GM12864 (cell line): ENCODE measurements at regions not wholly inside any gene's neighbourhood (a gene's known extent, or its start where the extent isn't known, plus 50 kb on each side); places are given as distances from the start of the nearest gene placed in this dataset.

Source experiments
- DNase-seq: peaks from one replicate; pipeline ENCODE4 v3.0.0-alpha.2; 2011; ENCODE audit warnings: low read depth
- H3K4me3 ChIP-seq: 2 replicates; pipeline ENCODE4 v1.5.1; 2011; ENCODE audit warnings: mild to moderate bottlenecking, low read depth, low read length, control low read depth
- TF ChIP-seq, protein P1 (sequence below): IDR thresholded peaks from 2 replicates; pipeline ENCODE4 v1.5.1; 2011; ENCODE audit warnings: low read depth, mild to moderate bottlenecking, moderate library complexity, low read length, control low read depth, inconsistent platforms; ENCODE audit errors: missing control alignments

DNA sequence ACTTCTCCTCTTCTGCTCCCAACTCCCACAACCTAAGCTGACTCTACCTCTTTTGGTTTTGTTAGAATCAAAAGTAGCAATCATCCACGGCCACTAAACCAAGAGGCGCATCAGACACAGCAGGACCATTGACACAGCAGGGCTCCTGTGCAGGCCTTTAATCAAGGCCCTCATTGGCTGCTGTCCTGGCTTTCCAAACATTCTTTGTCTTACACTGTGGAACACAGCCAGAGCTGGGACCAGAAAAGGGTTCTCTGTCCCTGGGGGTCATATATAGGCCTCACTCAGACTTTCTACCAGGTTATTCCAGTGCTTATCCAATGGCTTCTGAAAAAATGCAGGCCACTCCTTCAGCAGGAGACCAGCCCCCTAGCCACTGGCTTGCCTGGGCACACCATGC lies 212.7 kb upstream of the NTM start:
- no peak overlapping the region for H3K4me3 ChIP-seq
- DNase-seq, result no peak
- TF ChIP-seq, protein P1, sequence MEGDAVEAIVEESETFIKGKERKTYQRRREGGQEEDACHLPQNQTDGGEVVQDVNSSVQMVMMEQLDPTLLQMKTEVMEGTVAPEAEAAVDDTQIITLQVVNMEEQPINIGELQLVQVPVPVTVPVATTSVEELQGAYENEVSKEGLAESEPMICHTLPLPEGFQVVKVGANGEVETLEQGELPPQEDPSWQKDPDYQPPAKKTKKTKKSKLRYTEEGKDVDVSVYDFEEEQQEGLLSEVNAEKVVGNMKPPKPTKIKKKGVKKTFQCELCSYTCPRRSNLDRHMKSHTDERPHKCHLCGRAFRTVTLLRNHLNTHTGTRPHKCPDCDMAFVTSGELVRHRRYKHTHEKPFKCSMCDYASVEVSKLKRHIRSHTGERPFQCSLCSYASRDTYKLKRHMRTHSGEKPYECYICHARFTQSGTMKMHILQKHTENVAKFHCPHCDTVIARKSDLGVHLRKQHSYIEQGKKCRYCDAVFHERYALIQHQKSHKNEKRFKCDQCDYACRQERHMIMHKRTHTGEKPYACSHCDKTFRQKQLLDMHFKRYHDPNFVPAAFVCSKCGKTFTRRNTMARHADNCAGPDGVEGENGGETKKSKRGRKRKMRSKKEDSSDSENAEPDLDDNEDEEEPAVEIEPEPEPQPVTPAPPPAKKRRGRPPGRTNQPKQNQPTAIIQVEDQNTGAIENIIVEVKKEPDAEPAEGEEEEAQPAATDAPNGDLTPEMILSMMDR, result no peak

DNA sequence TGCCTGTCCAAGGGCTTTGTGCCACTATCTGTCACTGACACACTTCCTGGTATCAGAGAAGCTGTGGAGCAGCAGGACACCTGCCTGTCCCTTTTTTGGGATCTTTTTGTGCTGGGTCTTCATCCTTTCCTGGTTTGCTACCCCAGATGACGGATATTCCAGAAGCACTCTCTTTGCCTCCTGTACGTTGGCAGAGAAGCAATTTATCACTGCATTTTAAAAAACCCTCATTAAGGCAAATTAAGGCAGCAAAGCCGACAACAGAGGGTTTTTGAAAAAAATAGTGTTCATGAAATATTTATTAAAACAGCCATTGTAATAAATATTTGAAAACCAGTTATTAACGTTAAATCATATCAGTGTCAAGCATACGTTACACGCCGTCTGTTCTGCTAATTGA lies 209.6 kb upstream of the NTM start:
- no peak overlapping the region for H3K4me3 ChIP-seq
- TF ChIP-seq, protein P1, result no peak
- DNase-seq, result no peak

DNA sequence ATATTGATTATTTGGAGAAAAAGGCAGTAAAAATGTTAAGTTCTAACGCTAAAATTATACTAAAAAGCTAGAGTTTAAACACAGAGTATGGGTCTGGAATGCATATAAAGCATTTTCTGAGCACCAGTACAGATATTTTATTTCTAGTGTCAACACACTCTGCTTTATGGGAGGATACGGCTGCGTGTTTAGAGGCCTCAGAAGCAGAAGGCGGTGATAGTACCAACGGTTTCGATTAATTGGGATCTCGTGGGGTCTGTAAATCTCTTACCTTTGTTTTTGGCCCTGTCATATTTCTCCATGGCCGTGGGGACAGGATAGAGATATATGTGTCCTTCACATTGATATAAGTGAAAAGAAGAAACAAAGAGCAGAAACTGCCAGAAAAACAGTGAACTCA lies 206.8 kb upstream of the NTM start:
- H3K4me3 ChIP-seq, result no peak overlapping the region
- DNase-seq, result no peak
- TF ChIP-seq, protein P1, result no peak

DNA sequence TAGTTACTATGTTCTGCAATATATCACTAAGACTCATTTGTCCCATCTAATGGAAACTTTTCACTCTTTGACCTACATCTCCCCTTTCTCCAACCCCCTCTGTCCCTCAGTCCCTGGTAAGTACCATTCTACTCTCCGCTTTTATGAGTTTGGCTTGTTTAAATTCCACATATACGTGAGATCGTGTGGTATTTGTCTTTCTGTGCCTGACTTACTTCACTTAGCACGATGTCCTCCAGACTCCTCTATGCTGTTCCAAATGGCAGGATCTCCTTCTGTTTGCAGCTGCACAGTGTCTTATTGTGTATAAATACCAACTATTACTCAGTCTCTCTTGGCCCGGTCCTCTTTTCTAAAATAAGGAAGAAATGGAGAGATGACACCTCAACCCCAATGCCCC lies 205.4 kb upstream of the NTM start:
- no peak overlapping the region for H3K4me3 ChIP-seq
- DNase-seq, result no peak
- TF ChIP-seq, protein P1, result no peak

DNA sequence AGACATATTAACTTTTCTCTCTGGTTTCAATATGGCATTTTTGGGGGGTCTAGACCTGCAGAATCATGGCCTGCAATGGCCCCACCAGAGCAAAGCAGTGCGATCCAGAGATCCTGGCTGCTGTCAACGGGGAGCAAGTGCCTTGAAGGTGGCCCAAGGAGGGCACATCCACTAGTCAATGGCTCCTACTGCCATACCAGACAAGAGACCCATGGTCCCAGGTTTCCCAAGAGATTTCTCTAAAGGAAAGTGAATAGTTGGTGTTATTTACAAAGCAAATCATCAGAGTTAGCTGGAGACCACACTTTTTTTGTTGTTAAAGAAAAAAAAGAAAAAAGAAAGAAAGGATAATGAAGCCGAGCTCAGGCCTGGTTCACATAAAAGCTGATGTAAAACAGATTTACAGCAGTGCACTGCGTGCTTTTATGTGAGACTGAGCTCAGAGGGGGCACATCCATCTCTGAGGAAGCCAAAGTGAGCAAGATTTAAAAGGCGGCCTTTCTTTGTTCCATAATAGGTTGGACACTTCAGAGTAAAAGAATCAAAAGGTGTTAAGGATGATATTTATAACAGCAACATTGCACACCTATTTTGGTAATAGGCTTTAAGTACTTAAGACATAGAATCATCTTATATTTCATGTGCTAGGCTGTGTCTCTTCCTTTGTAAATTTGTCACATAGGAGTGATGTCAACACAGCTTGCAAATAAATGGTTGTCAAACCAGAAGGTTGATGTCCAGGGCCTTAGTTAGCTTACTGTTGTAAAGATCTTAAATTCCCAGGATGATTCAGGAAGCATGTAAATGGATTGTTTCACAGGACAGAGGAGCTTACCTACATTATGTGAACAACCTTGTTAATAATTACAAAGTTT lies 201.3 kb upstream of the NTM start:
- no peak overlapping the region for H3K4me3 ChIP-seq
- DNase-seq, result no peak
- TF ChIP-seq, protein P1, result no peak

DNA sequence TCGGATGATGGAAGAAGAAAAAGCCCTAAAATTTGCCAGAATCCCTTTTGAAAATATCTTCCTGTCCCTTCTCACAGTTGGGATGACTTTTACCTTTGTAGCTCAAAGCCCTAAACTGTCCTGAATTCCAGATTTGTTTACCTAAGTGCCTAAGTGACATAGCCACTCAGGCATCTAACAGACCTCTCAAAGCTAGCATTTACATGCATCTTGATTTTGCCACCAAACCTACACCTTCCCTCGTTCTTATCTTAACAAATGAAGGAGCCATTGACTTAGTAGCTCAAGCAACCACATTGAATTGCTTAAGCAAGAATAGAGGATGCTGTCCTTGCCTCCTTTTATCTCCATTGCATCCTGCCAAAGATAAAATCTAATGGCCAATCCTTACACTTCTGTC lies 198.4 kb upstream of the NTM start:
- no peak for DNase-seq
- TF ChIP-seq, protein P1, result no peak
- H3K4me3 ChIP-seq, result no peak overlapping the region

DNA sequence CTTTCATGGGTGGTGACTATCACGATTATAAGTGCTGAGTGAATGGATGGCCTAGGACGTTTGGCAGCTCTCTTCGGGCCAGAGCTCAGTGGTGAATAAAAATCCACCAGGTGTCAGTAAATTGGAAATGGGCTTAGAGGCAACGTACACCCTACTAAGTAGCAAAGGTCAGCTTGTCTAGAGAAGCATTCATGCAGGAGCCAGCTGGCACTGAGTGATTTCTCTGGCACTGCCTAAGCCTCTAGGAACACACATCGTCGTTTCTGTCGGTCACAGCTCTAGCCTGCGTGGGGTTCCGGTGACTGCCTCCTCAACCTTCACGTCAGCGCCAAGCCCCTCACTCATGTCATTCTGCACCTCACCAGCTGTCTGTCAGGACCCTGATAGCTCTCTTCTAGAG lies 192.4 kb upstream of the NTM start:
- no peak for DNase-seq
- TF ChIP-seq, protein P1, result no peak
- H3K4me3 ChIP-seq, result no peak overlapping the region
